ENCODE measurements at regions not wholly inside any gene's neighbourhood (a gene's known extent, or its start where the extent isn't known, plus 50 kb on each side); places are given as distances from the start of the nearest gene placed in this dataset.

DNA sequence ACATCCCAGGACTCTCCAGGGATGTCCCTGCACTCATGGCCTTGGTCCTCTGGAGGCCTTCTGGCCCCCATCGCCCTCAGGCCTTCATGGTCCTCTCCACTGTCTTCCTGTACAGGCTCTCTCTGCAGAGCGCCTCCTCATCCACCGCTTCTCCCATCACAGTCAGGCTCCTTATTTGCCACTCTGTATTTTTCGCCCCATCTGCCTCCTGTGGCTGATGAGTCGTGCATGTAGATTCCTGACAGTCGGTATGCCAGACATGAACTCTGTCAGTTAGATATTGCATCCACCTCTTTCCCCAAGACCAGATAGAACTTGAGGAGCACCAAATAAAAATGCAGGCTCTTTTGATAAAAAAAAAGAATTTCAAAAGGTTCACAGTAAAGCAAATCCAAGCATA is 362.8 kb downstream of the IRX1 start:
- TF ChIP-seq ZNF274 (IDR thresholded peaks at IDR 0.05; ENCODE audit: low read length), result no peak
- no peak for TF ChIP-seq ZNF274 (tag by site-specific recombination; IDR thresholded peaks at IDR 0.05; ENCODE audit: borderline replicate concordance)
- TF ChIP-seq MYNN (tag by site-specific recombination; IDR thresholded peaks at IDR 0.05; ENCODE audit: borderline replicate concordance), result no peak
- TF ChIP-seq, protein P1, sequence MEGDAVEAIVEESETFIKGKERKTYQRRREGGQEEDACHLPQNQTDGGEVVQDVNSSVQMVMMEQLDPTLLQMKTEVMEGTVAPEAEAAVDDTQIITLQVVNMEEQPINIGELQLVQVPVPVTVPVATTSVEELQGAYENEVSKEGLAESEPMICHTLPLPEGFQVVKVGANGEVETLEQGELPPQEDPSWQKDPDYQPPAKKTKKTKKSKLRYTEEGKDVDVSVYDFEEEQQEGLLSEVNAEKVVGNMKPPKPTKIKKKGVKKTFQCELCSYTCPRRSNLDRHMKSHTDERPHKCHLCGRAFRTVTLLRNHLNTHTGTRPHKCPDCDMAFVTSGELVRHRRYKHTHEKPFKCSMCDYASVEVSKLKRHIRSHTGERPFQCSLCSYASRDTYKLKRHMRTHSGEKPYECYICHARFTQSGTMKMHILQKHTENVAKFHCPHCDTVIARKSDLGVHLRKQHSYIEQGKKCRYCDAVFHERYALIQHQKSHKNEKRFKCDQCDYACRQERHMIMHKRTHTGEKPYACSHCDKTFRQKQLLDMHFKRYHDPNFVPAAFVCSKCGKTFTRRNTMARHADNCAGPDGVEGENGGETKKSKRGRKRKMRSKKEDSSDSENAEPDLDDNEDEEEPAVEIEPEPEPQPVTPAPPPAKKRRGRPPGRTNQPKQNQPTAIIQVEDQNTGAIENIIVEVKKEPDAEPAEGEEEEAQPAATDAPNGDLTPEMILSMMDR (tag by site-specific recombination; IDR thresholded peaks at IDR 0.05), result no peak
- TF ChIP-seq TRIM28 (IDR thresholded peaks at IDR 0.05; ENCODE audit: borderline replicate concordance, low read length), result no peak
- no peak for TF ChIP-seq ZNF133 (tag by site-specific recombination; IDR thresholded peaks at IDR 0.05)
- no peak for TF ChIP-seq KLF10 (tag by site-specific recombination; IDR thresholded peaks at IDR 0.05)
